ENCODE measurements at regions not wholly inside any gene's neighbourhood (a gene's known extent, or its start where the extent isn't known, plus 50 kb on each side); places are given as distances from the start of the nearest gene placed in this dataset.

- peaks cover 21% of the 10 kb centered on the region for H3K9me3 Mint-ChIP-seq
- no peaks in the 10 kb centered on the region for H3K4me1 Mint-ChIP-seq
- no peak for TF ChIP-seq CTCF (IDR thresholded peaks at IDR 0.05; ENCODE audit: unreplicated experiment in 3 of 3)
- H3K36me3 Mint-ChIP-seq (ENCODE audit: low read depth): no peaks in the 10 kb centered on the region
- H3K27ac Mint-ChIP-seq: no peak overlapping the region
- peaks cover 14% of the 10 kb centered on the region for H3K27me3 Mint-ChIP-seq (ENCODE audit: low read depth)
- H3K4me3 Mint-ChIP-seq: no peak overlapping the region
These were observed 837.3 kb downstream of the TBC1D22A start for GRCh38 chr22:47599753-47600152.

- peaks cover 10% of the 10 kb centered on the region for H3K27me3 Mint-ChIP-seq (ENCODE audit: low read depth)
- H3K4me3 Mint-ChIP-seq: no peak overlapping the region
- TF ChIP-seq CTCF (IDR thresholded peaks at IDR 0.05; ENCODE audit: unreplicated experiment in 3 of 3): no peak
These were observed 836.4 kb downstream of the TBC1D22A start for GRCh38 chr22:47598864-47599263.

GRCh38 chr22:47597041-47597440, 834.6 kb downstream of the TBC1D22A start:
- H3K4me1 Mint-ChIP-seq: no peaks in the 10 kb centered on the region
- no peaks in the 10 kb centered on the region for H3K36me3 Mint-ChIP-seq (ENCODE audit: low read depth)
- no peak overlapping the region for H3K27ac Mint-ChIP-seq
- H3K27me3 Mint-ChIP-seq (ENCODE audit: low read depth): peaks cover 14% of the 10 kb centered on the region
- no peak for TF ChIP-seq CTCF (IDR thresholded peaks at IDR 0.05; ENCODE audit: unreplicated experiment in 3 of 3)
- no peak overlapping the region for H3K4me3 Mint-ChIP-seq
- peaks cover 24% of the 10 kb centered on the region for H3K9me3 Mint-ChIP-seq

More at GRCh38 chr22:47598864-47599263, 836.4 kb downstream of the TBC1D22A start:
- no peak overlapping the region for H3K27ac Mint-ChIP-seq
- H3K36me3 Mint-ChIP-seq (ENCODE audit: low read depth): no peaks in the 10 kb centered on the region
- H3K4me1 Mint-ChIP-seq: no peaks in the 10 kb centered on the region
- H3K9me3 Mint-ChIP-seq: peaks cover 21% of the 10 kb centered on the region

- no peak for TF ChIP-seq CTCF (IDR thresholded peaks at IDR 0.05; ENCODE audit: unreplicated experiment in 3 of 3)
- Mint-ChIP-seq H3K9me3 (peaks cover 22% of the 10 kb centered on the region), H3K36me3 (ENCODE audit: low read depth) (no peaks in the 10 kb centered on the region), H3K27ac (no peak overlapping the region), H3K27me3 (ENCODE audit: low read depth) (peaks cover 14% of the 10 kb centered on the region), H3K4me1 (no peaks in the 10 kb centered on the region), H3K4me3 (no peak overlapping the region)
These were observed 833.8 kb downstream of the TBC1D22A start for GRCh38 chr22:47596176-47596690.

GRCh38 chr22:47594836-47595521, 832.5 kb downstream of the TBC1D22A start:
- H3K4me3 Mint-ChIP-seq: no peak overlapping the region
- H3K9me3 Mint-ChIP-seq: peaks cover 19% of the 10 kb centered on the region
- H3K27me3 Mint-ChIP-seq (ENCODE audit: low read depth): peaks cover 14% of the 10 kb centered on the region
- no peak for TF ChIP-seq CTCF (IDR thresholded peaks at IDR 0.05; ENCODE audit: unreplicated experiment in 3 of 3)
- H3K36me3 Mint-ChIP-seq (ENCODE audit: low read depth): no peaks in the 10 kb centered on the region
- no peak overlapping the region for H3K27ac Mint-ChIP-seq
- H3K4me1 Mint-ChIP-seq: no peaks in the 10 kb centered on the region

- H3K36me3 Mint-ChIP-seq (ENCODE audit: low read depth): no peaks in the 10 kb centered on the region
- TF ChIP-seq CTCF (IDR thresholded peaks at IDR 0.05; ENCODE audit: unreplicated experiment in 3 of 3): no peak
- no peak overlapping the region for H3K4me3 Mint-ChIP-seq
- H3K4me1 Mint-ChIP-seq: no peaks in the 10 kb centered on the region
- H3K9me3 Mint-ChIP-seq: peaks cover 21% of the 10 kb centered on the region
- peaks cover 14% of the 10 kb centered on the region for H3K27me3 Mint-ChIP-seq (ENCODE audit: low read depth)
- no peak overlapping the region for H3K27ac Mint-ChIP-seq
These were observed 831.5 kb downstream of the TBC1D22A start for GRCh38 chr22:47593911-47594311.

Data from nephron (organoid).